ELF-1 (cell line): ENCODE measurements at regions not wholly inside any gene's neighbourhood (a gene's known extent, or its start where the extent isn't known, plus 50 kb on each side); places are given as distances from the start of the nearest gene placed in this dataset.
"Not testable (repeated sequence)": the region's sequence is repeated elsewhere in the genome, so short reads cannot be mapped to it uniquely, and the experiment has no call there.

Experiments
- DNase-seq: peaks from one replicate; pipeline ENCODE4 v3.0.0-alpha.2; 2016; ENCODE audit warnings: low read depth, low spot score

DNA sequence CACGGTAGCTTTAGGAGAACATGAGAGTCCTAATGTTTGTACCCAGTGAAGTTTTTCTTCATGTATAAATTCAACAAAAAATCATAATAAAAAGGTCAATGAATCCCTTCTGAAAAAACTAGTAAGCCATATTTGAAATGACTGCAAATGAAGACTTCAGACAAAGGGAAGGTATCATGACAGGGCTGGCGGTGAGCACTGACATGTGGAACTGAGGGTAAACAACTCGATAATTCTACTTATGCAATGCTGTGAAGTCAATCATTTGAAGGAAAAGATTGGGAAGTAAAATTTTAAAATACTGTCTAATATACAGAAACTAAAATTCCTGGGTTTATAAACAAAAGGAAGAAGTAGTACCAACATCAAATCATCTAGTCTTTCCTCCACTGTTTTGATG, 190.2 kb upstream of the COPS8 start:
- no peak for DNase-seq

DNA sequence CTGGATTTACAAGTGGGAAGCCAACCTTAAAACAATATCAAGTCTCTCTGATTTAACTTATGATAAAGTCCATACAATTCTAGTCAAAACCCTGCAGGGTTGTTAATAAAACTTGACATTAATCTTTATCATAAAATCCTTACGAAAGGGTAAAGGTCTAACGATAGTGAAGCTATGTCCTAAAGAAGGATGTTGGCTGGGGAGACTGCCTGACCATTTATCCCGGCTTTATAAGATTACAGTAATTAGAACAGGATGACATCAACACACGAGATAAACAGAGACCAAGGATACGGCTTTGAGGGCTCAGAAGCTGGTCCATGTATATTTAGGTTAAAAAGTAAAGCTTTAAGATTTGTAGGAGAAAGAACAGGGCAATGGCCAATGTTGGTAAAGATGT, 189.0 kb upstream of the COPS8 start:
- no peak for DNase-seq

DNA sequence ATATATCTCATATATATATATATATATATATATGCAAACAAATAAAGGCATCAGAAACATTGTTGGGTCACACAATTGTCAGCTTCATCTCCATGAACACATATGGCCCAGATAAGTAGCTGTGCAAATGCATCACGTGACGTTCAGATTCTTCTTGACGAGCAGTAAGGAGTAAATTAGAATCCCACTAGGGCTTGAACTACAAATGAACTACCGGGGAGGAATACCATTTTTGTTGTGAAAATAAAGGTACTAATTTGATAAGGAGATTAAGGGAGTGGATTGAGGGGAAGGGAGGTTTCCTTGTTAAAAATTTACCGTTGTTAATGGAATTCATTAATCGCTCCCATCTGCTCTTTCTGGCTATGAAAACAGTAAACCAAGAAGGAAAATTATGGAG, 186.5 kb upstream of the COPS8 start:
- DNase-seq: no peak

DNA sequence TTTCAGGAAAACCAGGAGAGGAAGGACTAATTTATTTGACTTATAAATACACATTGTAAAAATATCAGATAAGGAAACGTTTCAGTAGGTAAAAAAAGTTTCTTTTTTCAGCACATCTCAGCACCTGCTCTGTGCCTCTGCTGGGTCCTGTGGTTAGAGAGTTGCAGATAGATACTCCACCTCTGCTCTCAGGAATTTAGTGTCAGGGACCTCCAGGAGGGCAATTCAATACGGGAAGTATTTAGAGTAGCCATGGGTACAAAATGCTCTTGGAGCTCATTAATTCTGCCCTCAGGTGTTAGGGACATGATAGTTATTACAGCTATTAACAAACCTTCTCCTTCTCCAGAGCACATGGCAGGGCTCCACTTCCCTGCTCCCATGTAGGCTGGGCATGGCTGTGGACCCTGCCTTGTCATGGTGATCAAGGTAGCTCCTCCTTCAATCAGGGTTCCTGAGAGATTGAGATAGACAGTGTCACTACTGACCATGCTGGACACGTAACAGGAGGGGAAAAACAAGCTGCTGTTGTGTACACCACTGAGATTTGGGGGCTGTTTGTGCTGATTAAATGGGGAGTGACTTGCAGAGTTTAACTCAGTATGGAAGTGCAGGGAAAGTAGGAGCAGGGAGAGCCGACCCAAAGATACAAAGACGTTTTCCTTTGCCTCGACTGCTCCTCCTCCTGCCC, 185.6 kb upstream of the COPS8 start:
- DNase-seq: no peak

DNA sequence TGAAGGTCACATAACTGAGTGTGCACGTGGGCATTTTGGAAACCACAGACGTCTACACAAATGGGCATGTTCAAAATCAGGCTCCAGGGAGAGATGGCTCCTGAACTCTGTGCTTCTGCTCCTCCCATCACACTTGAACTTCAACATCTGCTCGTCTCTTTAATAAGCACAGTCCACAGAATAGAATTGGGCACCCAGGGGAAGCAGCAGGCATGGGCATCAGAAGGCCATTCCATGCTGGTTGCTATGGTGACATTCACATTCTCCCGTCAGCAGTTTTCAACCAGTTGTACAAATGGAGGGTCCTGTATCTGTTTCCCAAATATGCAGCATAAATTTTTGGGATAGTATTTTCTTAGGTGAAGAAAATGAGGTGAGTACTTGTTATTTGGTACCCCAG, 183.7 kb upstream of the COPS8 start:
- no peak for DNase-seq

DNA sequence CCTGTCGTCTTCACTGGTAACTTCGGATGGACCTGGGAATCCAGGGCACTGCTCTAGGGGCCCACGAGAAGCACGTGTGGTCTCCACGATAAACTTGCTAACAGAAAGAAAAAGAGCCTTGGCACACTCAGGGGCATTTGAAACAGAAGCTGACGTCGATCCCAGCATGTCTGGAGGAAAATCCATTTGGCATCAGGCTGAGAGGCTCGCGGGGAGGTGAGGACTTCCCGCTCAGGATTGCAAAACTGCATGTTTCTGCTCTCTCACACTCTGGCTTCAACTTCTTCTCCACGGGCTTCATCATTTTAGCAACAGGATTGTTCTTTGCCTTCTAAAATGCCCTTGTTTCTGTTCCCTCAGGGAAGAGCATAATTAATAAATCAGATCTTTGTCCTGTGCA, 181.7 kb upstream of the COPS8 start:
- DNase-seq: no peak

DNA sequence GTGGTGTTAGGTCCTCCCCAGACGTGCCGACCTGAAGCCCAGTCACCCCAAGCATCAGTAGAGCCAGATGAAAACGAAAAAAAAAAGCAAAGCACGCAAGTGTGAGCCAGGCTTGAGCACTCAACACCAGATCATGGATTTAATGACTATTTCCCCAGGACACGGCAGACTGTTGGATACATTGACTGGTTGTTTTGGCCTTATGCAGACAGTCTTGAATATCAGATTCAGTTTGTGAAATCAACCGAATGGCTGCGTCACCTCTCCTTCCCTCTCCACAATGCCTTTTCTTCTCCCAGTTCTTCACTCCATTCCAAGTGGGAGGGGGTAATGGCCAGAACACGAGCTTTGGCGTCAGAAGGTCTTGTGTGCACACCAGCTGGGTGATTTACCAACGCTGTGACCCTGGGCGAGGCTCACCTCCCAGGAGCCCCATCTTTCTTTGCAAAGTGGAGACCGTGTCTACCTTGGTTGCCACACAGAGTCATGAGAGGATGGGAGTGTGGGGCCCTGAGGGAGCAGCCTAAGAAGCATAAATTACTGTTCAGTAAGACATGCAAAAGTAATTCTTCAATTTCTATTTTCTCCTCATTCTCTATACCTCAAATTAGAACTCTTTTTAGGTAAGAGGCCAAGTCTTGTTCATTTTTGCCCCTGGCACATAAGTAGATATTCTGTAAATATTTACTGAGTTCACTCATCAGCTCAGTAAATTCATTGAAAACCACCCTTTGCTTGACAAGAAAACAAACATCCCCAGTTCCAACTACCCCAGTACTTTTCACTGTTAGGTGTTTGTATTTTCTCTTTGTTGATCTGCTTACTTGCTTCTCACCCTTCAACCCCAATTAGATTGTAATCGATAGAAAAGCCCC, 181.1 kb upstream of the COPS8 start:
- no peak for DNase-seq

DNA sequence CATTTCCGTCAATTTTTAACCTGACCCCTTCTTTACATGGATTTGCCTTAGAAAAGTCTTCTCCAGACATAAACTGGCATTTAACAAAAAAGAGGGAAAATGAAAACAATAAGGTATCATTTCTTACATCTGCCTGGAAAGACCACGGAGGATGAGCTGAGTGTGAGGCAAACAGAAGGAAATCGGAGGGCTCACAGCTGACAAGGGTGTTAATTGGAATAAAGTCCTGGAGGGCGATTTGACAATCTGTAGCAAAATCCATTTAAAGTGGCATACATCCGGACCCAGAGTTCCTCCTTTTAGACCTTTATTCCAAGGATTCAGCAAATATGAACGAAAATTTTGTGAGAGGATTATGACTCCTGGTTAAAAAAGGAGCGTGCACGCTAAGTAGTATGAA, 179.7 kb upstream of the COPS8 start:
- no peak for DNase-seq

DNA sequence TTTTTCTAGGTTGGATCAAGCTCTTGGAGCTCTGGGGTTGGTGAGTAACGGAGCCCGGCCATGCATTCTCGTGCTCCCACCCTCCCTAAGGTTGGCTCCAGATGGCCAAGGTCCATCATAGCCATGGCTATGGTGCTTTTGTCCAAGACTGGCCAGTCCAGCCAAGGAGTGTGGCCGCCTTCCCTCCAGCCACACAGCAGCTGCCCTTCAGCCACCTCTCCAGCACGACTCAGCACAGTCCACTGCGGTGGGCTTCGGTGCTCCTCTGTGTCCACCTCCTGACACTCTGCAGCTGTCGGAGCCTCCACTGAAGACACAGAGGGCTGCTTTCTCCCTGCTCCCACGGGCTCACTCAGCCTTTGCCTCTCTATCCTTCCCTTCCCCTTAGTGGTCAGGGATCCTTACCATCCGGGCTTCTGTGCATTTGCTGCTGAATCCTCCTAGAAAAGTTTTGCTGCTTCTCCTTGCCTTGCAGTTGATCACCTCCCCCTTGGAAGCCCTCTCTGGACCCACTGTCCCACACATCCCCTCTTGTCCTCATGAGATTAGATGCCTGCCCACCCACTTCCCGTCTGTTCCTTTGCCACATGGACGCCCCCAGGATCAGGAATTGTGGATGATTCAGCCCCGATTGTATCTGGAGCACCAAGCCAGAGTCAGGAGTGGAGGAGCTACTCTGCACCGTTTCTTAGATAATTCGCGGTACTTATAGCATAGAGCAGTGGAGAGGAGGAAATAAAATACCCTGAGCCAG, 177.1 kb upstream of the COPS8 start:
- DNase-seq: no peak

DNA sequence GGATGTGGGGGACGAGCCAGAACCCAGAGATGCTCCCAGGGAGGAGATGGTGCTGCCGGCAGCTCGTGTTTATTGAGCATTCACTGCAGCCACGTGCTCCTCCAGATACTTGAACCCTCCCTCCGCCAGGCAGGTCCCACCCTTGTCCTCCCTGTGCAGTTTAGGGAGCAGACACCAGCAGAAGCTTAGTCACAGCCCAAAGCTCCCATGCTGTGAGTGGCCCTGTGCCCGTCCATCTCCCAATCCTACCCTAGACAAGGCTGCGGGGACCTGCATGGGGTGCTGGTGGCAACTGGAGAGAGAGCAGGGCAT, 176.5 kb upstream of the COPS8 start:
- DNase-seq: no peak

DNA sequence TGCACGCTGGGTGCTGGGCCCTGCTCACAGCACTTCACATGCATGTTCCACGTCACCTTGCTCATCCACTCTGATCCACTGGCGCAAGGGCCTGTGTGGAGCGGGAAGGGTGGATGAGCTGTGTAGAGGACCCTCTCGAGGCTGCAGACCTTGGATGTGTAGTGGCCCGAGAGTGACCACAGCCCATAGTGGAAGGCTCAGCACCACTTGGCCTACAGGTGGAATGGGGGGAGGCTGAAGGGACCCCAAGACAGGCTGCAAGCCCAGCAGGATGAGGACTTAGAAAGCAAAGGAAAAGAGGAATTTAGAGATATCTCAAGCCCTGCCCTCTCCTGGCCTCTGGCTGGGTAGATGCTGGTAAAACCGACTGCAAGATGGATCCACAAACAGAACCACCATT, 175.9 kb upstream of the COPS8 start:
- DNase-seq: no peak

DNA sequence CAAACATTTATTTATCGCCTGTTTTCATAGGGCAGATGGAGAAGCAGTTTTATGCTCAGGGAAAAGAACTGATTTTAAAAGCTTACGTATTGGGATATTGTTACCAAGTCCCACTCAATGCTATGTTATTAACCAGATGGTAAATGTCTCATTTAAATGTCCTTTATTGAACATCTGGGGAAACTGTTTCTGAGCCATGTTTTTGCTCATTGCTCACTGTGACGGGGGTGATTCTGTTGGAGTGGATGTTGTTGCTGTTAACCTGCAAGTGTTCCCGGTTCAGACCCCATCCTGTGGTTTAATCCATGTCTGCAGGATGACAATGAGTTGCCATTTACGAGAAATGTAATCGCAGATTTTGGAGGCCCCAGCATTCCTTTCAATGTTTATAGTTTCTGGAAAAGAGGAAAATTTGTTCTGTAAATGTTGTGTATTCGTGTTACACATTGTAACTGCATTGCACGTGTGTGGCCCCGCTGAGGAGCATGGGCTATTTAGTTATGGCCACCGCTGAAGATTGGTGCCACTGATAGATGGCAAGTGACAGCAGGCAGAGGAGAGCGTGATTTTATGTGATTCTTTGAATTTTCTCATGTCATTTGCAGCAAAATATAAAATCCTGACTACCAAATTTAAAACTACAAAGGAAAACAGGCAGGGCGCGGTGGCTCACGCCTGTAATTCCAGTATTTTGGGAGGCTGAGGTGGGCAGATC, 174.8 kb upstream of the COPS8 start:
- no peak for DNase-seq

DNA sequence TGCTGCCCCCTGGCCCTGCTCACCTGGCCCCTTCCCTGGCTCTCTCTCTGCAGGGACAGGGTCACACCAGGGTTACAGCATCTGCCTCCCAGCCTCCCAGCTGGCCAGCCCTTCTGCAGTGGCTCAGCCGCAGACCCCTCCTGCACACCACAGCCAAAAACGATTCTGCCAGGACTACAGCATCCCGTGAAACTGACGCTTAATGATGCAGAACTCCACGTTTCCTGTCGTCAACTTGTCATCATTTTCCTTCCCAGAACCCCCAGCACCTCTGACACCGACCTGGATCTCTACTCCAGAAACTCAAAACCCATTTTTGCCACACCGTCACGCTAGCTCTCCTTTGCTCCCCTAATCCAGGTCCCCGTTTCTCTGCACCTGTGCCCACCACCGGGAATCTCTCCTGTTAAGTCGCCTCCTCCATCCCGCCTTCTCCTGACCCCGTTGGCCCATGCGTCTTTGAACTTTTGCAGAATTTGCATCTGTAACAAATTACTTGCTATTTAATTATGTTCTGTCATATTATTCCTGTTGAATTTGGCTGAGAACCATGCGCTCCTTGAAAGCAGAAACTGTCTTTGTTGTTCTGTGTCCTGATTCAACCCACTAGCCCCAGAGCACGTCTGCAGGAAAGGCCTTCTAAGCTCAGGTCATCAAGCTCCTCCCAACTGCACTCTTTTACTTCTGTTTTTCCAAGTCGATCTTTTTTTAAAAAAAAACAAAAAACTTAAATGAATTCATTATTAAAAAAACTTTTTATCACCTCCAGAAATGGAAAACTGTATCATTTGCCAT, 173.2 kb upstream of the COPS8 start:
- no peak for DNase-seq

DNA sequence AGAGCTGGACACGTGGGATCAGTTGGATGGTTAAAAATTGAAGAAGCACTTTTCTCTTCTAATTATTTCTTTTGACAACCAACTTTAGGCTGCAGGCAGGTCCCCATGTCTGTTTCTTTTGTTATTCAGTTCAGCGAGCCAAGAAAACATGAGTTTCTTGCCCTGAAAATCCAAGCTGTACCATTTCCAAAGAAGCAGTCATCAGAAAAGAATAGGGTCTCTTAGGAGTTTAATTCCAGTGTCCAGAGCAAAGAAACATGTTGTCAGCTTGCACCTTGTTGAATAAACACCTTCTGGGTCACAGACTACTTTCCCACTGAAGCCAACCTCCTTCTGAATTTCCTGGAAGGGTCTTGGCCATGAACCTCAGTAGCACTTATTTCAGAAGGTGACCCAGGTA, 170.5 kb upstream of the COPS8 start:
- DNase-seq: no peak

DNA sequence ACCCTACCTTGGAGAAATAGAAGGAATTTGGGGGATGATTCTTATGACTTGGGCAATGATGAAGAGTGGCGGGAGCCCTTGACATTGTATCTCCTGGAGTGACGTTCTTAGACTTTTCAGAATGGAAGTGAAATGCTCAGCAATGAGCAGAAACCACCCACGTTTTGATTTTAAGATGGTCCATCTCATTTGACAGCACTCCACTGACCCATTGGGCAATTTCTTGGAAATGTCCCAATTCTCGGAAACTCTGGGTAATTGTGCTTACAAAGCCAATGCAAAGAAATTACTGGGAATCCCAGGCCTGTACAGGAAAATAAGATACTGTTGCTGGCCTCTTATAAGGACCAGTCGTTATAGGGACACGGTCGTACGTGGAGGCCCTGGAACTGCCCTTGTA, 170.0 kb upstream of the COPS8 start:
- no peak for DNase-seq

DNA sequence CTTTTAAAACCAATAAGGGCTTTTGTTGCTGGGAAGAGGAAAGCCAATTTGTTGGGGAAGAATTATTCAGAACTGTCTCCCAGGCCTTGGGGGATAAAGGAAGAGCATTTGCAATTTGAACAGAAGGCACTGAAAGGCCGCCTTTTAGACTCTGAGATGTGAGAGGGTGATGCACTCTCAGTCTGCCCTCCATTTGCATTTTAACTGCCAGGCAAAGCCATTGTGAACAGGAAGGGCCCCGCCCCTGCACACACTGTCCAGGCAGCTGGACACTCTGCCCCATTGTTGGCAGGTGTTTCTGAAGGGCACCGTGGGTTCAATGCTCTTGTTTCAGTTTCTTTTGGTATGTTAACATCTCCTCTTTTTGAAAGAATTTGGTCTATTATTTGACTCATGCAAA, 169.5 kb upstream of the COPS8 start:
- no peak for DNase-seq

DNA sequence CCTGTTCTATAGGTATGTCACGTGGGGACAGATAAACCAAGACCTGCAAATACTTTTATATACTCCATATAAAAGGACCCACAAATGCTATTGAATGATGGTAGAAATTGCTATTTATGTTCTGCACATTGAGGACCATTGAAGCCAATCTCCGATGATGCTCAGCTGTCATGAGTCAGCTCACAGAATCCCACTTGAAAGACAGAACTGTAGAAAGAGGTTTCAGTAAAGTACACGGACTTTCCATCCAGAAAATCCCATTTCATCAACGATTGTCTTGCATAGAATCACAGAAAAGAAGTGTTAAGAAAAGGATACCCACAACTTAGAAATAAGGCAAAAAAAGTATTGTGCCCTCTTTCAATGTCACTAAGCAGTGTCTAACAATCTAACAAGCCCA, 169.0 kb upstream of the COPS8 start:
- DNase-seq: no peak

DNA sequence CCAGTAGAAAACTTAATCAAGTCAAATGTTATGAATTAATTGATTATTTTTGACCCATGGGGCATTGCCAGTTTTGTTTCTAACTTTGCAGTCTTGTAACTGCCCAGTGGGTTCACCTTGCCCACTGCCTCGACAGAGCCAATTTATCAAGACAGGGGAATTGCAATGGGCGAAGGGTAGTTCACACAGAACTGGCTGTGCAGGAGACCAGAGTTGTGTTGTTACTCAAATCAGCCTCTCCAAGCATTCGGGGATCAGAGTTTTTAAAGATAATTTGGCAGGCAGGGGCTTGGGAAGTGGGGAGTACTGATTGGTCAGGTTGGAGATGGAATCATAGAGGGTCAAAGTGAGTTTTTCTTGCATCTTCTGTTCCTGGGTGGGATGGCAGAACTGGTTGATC, 168.5 kb upstream of the COPS8 start:
- DNase-seq: no peak

DNA sequence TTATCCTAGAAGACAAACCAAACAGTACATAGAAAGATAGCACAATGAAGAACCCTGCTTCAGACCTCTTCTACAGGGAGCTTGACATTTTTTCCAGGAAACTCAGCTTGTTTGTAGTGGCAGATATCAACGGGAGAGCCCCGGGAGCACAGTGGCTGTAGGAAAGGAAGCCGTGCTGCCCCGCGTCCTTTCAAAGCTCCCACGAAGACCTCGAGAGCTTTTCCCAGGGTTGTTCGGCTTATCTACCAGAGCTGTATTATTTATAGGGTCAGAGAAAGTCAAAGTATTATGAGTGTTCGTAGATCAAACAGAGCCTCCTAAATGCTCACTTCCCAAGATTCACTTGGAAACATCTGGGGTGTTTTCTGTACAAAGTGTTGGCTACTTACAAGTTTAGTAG, 167.1 kb upstream of the COPS8 start:
- no peak for DNase-seq

DNA sequence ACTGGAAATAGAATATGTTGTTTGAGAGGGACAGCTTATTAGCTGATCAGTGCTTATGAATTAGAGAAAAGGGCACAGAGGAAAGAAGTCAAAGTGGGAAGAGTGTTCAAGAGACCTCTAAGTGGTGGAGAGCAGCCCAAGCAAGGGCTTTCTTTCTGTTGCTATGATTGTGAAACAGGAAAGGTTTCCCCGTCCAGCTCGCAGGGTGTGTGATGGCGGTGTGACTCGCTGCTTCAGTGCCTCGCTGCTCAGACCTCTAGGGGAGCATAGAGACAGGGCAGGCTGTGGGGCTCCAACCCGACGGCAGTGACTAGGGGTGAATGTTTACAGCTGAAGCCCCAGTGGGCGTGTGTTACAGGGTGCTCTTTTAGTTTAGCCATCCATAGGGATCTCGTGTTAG, 166.5 kb upstream of the COPS8 start:
- no peak for DNase-seq

DNA sequence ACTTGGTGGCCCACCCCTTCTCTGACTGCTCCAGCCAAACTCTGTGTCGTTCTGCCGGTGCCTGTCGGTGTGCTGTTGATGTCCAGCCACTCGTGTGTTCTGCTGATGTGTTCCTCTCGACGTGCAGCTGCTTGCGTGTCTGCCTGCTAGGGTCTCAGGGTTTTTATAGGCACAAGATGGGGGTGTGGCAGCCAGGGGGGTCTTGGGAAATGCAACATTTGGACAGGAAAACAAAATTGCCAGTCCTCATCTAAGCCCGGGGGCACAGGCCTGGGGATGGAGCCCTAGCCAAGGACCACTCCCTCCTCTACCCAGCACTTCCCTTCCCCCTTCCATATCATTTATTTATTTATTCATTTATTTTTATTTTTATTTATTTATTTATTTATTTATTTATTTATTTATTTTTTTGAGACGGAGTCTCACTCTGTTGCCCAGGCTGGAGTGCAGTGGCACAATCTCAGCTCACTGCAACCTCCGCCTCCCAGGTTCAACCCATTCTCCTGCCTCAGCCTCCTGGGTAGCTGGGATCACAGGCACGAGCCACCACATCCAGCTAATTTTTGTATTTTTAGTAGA, 165.8 kb upstream of the COPS8 start:
- DNase-seq: not testable (repeated sequence)
